Fibroblast of lung (primary cell): ENCODE measurements at regions not wholly inside any gene's neighbourhood (a gene's known extent, or its start where the extent isn't known, plus 50 kb on each side); places are given as distances from the start of the nearest gene placed in this dataset.

Experiments used
- DNase-seq, 2 donors: peaks; one replicate each; pipeline versions ENCODE4 v3.0.0 to v3.0.0-alpha.2; 2010; ENCODE audit warnings: low read depth in 2 of 2
- H2AFZ ChIP-seq: 2 replicates; pipeline ENCODE4 v1.5.1; 2012; ENCODE audit warnings: low read length, control low read depth, inconsistent platforms
- H3K27ac ChIP-seq: 2 replicates; pipeline ENCODE4 v1.5.1; 2011; ENCODE audit warnings: low read length, control low read depth; ENCODE audit not compliant: insufficient read depth
- H3K27me3 ChIP-seq: 2 replicates; pipeline ENCODE4 v1.5.1; 2011; ENCODE audit warnings: mild to moderate bottlenecking, low read length; ENCODE audit not compliant: control insufficient read depth, insufficient read depth
- H3K36me3 ChIP-seq: 2 replicates; pipeline ENCODE4 v1.5.1; 2011; ENCODE audit warnings: low read length; ENCODE audit not compliant: control insufficient read depth, insufficient read depth
- H3K4me1 ChIP-seq: 2 replicates; pipeline ENCODE4 v1.5.1; 2011; ENCODE audit warnings: low read length; ENCODE audit not compliant: control insufficient read depth, insufficient read depth; ENCODE audit errors: extremely low read depth
- H3K4me2 ChIP-seq: 2 replicates; pipeline ENCODE4 v1.5.1; 2011; ENCODE audit warnings: low read length, control low read depth; ENCODE audit not compliant: insufficient read depth; ENCODE audit errors: extremely low read depth
- H3K4me3 ChIP-seq, 4 experiments: fragments of 200-600 bp in 1 of 4; sonication (generic) in 1 of 4; replicated peaks in 1 of 4; 2 replicates each; pipeline ENCODE4 v1.5.1; 2011 to 2016; ENCODE audit warnings: low read length in 4 of 4, low read depth in 3 of 4, mild to moderate bottlenecking in 3 of 4, control low read depth in 2 of 4, inconsistent platforms in 1 of 4, mixed read lengths in 1 of 4; ENCODE audit not compliant: insufficient read depth in 1 of 4; ENCODE audit errors: control extremely low read depth in 1 of 4
- H3K79me2 ChIP-seq: 2 replicates; pipeline ENCODE4 v1.5.1; 2012; ENCODE audit warnings: mild to moderate bottlenecking, low read length, inconsistent platforms; ENCODE audit not compliant: control insufficient read depth, insufficient read depth
- H3K9ac ChIP-seq: 2 replicates; pipeline ENCODE4 v1.5.1; 2011; ENCODE audit warnings: mild to moderate bottlenecking, low read length, control low read depth; ENCODE audit not compliant: insufficient read depth
- H3K9me3 ChIP-seq: 2 replicates; pipeline ENCODE4 v1.5.1; 2012; ENCODE audit warnings: low read depth, low read length; ENCODE audit not compliant: control insufficient read depth, insufficient read depth
- H4K20me1 ChIP-seq: 2 replicates; pipeline ENCODE4 v1.5.1; 2011; ENCODE audit warnings: low read length; ENCODE audit not compliant: control insufficient read depth, insufficient read depth; ENCODE audit errors: extremely low read depth
- CTCF ChIP-seq, 2 donors: IDR thresholded peaks in 1 of 2; conservative IDR thresholded peaks in 1 of 2; 1 replicate in 1 of 2; 2 replicates in 1 of 2; pipeline ENCODE4 v1.5.1; 2011 to 2012; ENCODE audit warnings: low read length in 2 of 2, control low read depth in 1 of 2, inconsistent platforms in 1 of 2, low read depth in 1 of 2, mild to moderate bottlenecking in 1 of 2
- EZH2 ChIP-seq: IDR thresholded peaks from 2 replicates; pipeline ENCODE4 v1.5.1; 2012; ENCODE audit warnings: low read length, control low read depth, mild to moderate bottlenecking; ENCODE audit errors: missing control alignments

GRCh38 chr11:101718402-101718801, 134.6 kb upstream of the TRPC6 start:
- H3K36me3 ChIP-seq = no peaks in the 10 kb centered on the region
- no peak overlapping the region for H3K27ac ChIP-seq
- H2AFZ ChIP-seq = no peak overlapping the region
- no peaks in the 10 kb centered on the region for H3K79me2 ChIP-seq
- H3K9me3 ChIP-seq = no peaks in the 10 kb centered on the region
- TF ChIP-seq EZH2 (no peak), CTCF (conservative IDR thresholded peaks at IDR 0.05 in 1 of 2, IDR thresholded peaks at IDR 0.05 in 1 of 2; ENCODE audit: low read depth in 1 of 2, low read length in 2 of 2) (no peak)
- H3K4me3 ChIP-seq = no peak overlapping the region
- H3K4me2 ChIP-seq = no peak overlapping the region
- H3K27me3 ChIP-seq = no peaks in the 10 kb centered on the region
- H3K9ac ChIP-seq = no peak overlapping the region
- H3K4me1 ChIP-seq = no peaks in the 10 kb centered on the region
- DNase-seq = peak; percentile 19 to 97
- H4K20me1 ChIP-seq = no peaks in the 10 kb centered on the region

GRCh38 chr11:101717619-101718018, 133.8 kb upstream of the TRPC6 start:
- Histone ChIP-seq H3K4me2 (no peak overlapping the region), H3K79me2 (no peaks in the 10 kb centered on the region), H4K20me1 (no peaks in the 10 kb centered on the region), H3K27me3 (no peaks in the 10 kb centered on the region), H3K9me3 (no peaks in the 10 kb centered on the region), H3K27ac (no peak overlapping the region), H3K4me1 (no peaks in the 10 kb centered on the region), H2AFZ (no peak overlapping the region), H3K4me3 (no peak overlapping the region), H3K36me3 (no peaks in the 10 kb centered on the region), H3K9ac (no peak overlapping the region)
- TF ChIP-seq CTCF (conservative IDR thresholded peaks at IDR 0.05 in 1 of 2, IDR thresholded peaks at IDR 0.05 in 1 of 2; ENCODE audit: low read depth in 1 of 2, low read length in 2 of 2) = no peak
- no peak for TF ChIP-seq EZH2
- DNase-seq = no peak

- Histone ChIP-seq H3K79me2 (no peaks in the 10 kb centered on the region), H3K4me3 (no peak overlapping the region), H3K27me3 (no peaks in the 10 kb centered on the region), H3K9me3 (no peaks in the 10 kb centered on the region), H2AFZ (no peak overlapping the region), H3K36me3 (no peaks in the 10 kb centered on the region), H3K9ac (no peak overlapping the region), H3K4me2 (no peak overlapping the region), H3K4me1 (no peaks in the 10 kb centered on the region), H4K20me1 (no peaks in the 10 kb centered on the region), H3K27ac (no peak overlapping the region)
- DNase-seq = peak in 1 of 2 donors; percentile 55
- no peak for TF ChIP-seq CTCF (conservative IDR thresholded peaks at IDR 0.05 in 1 of 2, IDR thresholded peaks at IDR 0.05 in 1 of 2; ENCODE audit: low read depth in 1 of 2, low read length in 2 of 2)
- no peak for TF ChIP-seq EZH2
Observed at GRCh38 chr11:101715281-101715680, 131.5 kb upstream of the TRPC6 start.
